Inferior parietal cortex (tissue), 1 donor: ENCODE measurements at regions not wholly inside any gene's neighbourhood (a gene's known extent, or its start where the extent isn't known, plus 50 kb on each side); places are given as distances from the start of the nearest gene placed in this dataset.
"Not testable (repeated sequence)": the region's sequence is repeated elsewhere in the genome, so short reads cannot be mapped to it uniquely, and the experiment has no call there.

Experiments used
- DNase-seq: peaks from one replicate; pipeline ENCODE4 v3.0.0-alpha.2; 2016; ENCODE audit errors: extremely low spot score

DNA sequence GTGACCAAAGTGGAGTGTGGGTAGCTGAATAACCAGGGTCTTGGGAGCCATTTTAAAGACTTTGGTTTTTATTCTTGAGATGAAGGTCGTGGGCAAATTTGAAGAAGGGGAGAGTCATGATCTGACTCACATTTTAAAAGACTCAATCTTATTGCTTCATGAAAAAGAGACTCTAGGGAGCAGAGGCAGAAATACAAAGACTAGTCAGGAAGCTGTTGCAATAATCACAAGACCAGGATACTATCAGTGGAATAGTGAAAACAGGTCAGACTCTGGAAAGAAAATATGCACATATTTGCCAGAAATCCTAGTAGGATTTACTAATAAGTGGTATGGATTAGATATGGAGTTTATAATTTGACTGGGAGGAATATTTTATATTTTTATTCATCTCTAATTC lies 448.4 kb downstream of the RAPGEF2 start:
- no peak for DNase-seq

DNA sequence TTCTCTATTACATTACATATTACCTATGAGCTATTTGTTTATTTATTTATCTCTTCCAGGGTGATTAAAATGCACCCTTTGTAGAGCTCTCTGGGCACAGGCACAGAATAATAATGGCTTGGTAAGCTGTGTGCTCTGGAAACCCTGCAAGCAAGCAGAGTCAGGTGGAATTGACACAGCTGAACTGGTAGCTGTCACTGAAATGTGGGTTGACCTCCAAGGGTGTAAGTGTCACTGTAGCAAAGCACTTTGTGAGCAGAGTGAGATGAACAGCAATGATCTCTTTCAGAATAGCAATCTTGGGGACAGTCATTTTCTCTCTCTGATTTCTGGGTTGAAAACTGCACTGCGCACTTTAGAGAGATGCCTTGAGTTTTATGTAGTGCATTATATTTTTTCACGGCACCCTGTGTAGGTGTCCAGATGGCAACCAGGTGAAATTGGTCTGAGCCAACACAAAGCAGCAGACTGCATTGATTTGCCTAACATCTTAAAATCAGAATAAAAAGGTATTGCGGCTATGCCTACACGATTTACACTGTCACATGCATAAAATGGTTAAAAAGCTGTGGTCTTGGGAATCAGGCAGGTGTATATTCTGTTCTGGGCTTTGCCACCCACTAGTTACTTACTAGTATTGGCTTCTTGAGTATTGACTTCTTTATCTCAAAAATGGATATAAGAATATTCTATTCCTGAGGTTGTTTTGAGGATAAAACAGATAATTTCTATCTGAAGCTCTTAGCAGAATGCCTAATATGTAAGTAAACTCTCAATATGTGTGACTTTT lies 450.3 kb downstream of the RAPGEF2 start:
- no peak for DNase-seq

DNA sequence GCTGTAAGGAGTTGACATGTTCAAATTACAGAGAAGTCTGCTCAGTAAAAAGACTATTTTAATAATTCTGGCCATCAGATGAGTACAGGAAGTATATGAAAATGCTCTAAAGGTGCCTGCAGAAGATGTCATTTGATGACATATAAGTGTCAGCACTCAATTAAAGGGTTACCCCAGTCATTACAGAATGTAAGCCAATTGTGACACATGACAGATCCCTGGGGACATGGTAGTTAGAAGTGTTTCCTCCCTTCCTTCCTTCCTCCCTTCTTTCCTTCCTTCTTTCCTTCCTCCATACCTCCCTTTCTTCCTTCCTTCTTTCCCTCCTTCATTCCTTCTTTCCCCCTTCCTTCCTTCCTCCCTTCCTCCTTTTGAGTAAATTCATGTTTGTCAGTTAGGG lies 453.0 kb downstream of the RAPGEF2 start:
- DNase-seq: no peak

DNA sequence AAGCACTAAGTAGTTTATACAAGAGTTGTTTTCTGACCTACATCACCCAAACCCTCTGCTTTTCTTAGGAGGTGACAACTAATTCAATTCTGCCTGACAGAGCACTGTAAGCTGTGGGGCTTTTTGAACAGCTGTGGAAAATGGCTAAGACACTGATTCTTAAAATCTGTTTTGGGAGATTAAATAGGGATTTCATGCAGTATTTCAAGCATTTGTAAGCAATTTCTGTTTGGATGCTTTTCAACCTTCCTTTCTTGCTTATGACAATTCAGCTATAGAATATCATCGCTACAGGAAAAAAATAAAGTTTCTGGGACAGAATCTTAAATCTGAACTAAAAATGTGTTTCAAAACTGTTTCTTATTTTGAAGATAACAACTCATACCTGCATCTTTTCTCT lies 459.5 kb downstream of the RAPGEF2 start:
- DNase-seq: no peak

DNA sequence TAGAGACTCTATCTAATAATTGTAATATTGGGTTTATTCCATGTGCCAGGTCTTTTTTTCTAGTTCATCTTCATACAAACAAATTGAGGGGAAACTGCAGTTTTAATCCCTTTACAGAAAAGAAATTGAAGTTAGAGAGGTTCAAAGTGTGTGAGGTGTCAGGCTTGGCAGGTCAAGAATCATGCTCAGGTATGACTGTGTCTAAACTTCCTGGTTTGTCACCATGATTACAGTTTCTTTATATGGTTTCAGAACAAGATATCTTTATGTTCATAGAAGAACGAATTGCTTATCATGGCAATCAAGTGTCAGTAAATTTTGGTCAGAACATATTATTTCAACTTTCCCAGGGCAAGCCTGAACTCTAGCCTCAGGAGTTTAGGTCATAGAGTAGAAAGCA lies 460.4 kb downstream of the RAPGEF2 start:
- DNase-seq: no peak

DNA sequence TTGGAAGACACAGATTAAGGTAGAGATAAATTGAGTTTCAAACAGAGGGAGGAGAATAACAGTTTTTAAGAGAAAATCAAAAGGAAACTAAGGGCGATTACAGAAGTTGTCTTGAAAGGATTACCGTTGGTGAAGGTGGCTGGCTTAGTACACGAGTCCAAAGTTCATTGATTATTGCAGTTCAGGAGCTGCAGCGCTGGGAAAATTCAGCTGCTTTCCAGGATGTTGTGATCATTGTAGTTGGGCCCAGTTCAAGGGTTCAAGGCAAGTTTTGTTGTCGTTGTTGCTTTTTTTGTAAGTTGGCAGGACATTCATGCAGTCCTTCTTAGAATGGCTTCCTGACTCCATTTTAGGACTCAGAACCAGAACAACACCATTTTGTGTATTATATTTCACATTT lies 461.7 kb downstream of the RAPGEF2 start:
- no peak for DNase-seq

DNA sequence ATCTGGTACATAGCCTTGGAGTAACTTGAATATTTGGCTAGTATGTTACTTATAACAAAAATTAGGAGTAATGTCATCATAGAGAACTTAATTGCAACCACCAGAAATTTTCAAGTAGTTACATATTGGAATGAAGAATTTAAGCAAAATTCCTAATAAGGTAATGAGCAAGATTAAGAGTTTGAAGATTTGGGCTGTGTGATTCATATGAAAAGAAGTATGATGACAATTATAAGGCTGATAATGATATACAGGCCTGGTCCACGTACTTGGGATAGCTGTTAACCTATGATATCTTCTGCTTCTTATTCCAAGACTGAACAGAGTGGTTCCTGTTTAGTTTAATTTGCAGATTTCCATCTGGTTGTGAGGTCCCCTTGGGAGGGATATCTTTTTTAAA lies 463.9 kb downstream of the RAPGEF2 start:
- no peak for DNase-seq

DNA sequence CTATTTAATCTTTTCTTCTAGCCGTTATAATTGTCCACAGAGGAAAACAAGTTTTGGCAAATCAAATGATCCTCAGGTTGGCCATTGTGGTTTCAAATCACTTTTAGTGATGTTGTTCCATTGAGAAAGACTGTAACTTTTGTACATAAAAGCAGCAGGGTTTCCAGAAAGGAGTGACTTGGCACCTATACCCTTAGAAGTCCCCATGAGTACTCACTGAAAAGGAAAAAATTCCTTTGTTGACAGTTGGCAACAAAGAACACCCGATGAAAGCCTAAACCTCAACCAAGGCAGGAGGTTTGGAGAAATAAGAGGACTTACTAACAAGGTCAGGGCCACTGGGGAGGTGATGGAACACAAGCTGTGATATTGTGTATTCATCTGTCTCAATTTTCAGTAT lies 474.4 kb downstream of the RAPGEF2 start:
- no peak for DNase-seq

DNA sequence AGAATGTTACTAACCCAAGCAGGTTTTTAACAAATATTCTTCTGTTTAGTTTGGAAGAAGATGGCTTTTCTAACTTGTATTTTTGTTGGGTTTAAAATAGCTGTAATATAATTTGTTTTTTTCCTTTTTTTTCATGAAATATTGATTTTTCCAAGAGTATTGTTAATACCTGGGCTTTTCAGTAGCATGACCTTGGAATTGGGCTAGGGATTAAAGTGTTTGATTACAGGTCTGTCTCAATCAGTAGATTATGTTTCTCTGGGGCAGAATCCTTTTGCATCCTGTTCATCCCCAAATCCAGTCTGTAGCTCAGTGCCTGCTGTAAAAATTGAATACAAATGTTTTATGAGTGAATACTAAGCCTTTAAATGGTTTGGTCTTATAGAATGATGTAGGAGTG lies 479.8 kb downstream of the RAPGEF2 start:
- no peak for DNase-seq

DNA sequence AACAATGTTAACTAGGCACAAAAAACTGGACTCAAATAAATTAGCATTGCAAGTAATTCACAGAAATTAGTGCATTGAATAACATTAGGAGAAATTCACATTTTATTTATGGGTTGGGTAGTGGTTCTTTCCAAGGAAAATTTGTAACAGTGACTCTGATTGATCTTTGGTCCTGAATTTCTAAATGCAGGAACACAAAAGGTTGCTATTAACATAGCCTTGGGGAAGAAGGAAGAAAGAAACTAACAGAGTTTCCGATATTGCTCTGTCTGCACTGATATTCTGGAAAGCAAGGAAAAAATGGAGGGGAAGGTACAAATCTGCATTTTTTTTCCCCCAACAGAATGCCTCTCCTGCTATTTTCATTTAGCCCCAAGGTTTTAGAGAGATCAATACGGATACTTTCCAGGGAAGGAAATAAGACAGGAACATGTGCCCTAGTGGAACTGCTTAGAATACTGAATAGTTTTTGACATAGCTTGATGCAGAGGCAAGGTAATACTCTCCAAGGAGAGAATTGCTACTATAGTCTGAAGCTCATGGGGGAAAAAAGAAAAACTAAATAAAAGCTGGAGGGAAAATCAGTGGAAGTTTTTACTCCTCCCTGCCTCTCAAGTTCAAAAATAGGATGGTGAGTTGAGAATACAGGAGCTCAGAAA lies 490.1 kb downstream of the RAPGEF2 start:
- DNase-seq: no peak

DNA sequence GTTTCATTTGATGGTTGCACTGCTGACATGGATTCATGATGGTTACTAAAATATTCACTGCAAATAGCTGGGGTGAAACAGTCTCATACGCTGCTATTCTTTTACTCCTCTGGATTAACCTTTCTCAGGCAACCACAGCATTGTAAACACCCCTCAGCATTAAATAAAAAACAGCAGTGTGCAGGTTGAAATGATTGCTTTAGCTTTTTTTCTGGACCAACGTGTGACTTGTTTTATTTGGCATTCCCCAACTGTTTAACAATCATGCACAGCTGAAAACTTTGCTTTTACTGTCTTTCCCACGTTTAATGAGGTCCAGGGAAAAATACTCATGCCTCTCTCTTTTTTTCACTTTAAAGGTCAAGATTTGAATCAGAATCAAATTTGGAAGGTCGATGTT lies 490.8 kb downstream of the RAPGEF2 start:
- DNase-seq: no peak

DNA sequence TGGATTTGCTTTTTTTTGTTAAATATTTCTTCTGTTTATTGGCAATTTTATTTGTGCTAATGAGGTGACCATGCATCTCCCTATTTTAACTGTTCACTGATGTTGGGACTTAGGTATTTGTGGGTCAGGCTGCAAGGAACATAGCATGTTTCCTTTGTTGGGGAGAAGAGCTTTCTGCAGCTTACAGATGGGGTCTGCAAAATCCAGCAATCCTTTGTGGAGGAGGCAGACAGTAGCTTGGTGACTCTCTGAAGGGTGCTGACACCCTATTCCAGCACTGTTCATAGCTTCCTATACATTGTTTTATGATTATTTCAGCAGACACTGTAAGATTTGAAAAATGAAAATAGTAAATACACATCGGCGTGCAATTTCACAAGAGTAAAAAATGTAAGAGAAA lies 491.7 kb downstream of the RAPGEF2 start:
- no peak for DNase-seq

DNA sequence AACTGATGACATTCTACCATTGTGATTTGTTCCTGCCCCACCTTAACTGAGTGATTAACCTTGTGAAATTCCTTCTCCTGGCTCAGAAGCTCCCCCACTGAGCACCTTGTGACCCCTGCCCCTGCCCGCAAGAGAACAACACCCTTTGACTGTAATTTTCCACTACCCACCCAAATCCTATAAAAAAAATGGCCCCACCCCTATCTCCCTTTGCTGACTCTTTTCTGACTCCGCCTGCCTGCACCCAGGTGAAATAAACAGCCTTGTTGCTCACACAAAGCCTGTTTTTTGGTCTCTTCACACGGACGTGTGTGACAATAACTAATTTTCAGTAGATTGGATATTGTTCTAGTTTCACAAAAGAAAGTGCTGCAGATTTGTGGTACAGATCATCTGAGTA lies 492.2 kb downstream of the RAPGEF2 start:
- not testable (repeated sequence) for DNase-seq

DNA sequence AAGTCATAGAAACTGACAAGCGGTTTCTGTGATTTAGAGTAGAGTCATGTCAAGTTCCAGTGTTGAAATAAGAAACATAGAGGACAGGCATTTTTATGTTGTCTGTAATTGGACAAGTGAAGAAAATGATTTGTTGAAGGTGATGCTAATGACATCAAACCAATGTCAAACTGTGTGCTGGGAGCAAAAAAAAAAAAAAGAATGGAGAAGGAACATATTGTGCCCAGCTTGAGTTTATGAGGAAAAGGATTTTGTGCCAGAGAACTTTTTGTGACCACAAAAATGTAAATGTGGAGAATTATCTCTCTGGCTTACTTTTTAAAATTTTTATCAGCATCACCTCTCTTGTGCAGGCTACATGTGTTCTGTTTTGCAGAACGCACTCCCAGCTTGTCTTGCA lies 495.7 kb downstream of the RAPGEF2 start:
- DNase-seq: no peak

DNA sequence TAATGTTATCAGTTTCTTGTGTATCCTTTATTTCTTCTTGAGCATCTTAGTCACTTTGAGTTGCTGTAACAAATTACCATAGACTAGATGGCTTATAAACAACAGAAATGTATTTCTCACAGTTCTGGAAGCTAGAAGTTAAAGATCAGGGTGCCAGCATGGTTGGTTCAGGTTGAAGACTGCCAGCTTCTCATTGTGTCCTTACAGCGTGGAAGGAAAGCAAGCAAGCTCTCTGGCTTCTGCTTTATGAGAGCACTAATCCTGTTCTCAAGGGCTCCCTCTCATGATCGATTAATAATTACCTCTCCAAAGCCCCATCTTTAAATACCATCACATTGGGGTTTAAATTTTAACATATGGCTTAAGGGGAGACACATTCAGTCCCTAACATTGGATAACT lies 497.2 kb downstream of the RAPGEF2 start:
- DNase-seq: no peak

DNA sequence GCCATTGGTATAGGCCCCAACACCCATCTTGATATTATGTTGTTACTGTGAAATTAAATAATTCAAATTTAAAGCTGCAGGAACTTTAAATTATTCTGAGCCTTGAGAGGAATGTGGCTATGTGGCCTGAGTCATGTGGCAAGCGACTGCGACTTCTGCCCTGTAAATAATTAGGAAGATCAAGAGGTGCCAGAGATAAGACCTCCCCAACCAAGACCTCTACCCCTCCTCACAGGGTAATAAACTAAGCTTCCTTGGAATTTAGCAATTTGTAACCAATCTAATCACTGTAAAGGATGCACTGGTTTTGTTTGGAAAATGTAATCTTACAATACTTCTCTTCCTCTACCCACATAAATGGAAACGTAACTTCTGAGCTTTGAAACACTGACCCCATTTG lies 501.9 kb downstream of the RAPGEF2 start:
- DNase-seq: no peak

DNA sequence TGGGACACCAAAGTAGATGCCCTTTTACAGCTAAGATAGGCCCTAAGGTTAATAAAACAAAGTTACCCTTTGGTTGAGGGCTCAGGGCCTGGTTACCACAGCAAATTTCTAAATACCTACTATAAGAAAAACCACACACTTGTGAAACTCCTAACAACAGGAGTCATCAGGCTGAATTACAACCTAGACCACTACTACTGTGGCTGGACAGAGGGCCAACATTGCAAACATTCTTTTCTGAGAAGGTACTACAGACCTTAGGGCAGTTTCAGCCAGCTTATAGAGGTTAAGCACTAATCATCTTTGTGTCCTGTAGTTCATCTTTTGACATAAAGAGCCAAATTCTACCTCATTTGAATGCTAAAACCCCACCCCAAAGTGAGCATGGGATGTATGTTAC lies 504.0 kb downstream of the RAPGEF2 start:
- no peak for DNase-seq

DNA sequence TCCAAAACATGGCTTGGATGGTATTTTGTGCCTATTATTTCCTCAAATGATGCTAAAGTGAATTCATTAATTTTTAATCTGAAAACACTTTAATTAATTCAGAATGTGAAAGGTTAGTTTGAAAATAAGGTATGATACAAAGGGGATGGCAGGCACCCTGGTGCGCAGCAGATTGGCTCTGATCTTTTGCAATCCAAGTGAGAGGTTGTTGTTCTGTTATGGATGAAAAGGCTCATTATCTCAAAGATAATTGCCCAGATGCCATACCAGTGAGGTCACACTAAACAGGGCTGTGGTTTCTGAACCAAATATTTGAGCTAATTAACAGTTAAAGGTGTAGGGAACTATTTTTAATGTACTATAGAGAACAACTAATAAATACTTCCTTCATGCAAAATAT lies 504.9 kb downstream of the RAPGEF2 start:
- DNase-seq: no peak

DNA sequence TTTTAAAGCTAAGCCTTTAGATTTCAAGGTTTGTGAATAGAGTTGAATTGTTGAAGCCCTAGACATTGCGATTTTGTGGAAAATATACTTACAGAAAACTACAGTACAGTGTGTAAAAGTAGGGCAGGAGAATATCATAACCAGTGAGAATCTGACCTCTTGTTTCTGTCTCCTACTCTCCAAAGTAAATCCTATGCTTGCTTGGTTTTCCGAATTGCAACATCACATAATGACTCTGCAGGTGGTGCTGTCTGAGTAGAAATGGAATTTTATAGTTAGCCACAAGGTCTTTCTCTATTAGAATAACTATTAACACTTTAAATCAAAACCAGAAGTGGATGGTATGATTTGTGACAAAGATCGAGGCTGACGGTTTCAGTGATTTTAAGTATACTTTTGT lies 505.6 kb downstream of the RAPGEF2 start:
- no peak for DNase-seq

DNA sequence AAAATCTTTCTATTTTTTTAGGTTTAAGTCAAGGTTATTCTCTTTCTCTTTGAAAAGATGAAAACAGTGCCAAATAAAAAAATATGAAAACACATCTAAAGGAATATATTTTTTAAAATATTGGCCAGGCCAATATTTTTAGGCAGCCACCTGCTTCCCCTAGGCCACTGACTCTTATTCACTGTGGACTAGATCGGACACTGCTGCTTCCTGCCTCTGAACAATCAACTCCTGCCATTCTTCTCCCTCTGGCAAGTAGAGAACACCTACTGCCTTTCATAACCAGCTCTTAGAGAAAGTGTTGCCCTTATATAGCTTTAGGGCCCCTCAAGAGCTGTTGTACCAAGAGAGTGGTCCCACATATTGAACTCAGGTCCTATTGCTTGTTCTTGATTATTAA lies 529.2 kb downstream of the RAPGEF2 start:
- DNase-seq: no peak

DNA sequence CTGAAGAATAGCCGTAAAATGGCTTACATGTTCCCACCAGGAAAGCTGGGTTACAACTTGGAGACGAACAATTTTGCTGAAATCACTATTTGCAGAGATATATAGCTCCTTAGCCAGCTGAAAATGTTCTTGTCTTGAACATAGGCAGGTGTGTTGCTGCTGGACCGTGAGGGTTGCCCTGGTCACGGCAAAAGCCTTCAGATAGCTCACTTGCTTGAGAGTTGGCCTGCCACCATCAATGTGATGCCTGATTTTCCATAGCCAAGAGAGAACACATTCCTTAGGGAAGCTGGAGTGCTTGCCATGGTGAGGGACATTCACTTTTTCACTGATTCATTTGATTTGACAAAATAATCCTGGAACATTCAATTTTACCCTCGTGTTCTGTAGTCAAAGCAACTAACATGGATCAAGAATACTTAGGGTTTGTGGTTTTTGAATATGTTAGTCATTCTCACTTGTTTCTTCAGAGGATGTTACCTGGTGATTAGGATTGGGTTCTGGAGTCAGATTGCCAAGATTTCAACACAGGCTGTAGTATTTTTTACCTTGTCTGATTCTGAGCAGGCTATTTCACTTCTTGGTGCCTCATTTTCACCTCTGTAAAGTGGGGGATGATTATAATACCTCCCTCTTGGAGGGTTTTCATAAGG lies 536.9 kb downstream of the RAPGEF2 start:
- DNase-seq: peak; percentile 3

DNA sequence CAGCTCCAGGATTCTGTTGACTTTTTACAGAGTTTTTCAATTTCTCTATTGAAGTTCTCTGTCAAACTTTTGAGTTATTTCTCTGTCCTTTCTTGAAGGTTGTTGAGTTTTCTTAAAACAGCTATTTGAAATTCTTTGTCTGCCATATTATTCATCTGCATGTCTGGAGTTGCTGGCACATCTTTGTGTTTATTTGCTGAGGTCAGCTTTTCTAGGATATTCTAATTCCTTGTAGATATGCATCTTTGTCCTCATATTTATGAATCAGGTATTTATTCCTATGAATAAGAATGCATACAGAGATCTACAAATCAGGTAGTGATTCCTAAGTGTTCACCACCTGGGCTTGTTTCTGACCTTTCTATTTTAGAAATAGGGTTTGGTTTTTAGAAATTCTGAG lies 546.4 kb downstream of the RAPGEF2 start:
- no peak for DNase-seq

DNA sequence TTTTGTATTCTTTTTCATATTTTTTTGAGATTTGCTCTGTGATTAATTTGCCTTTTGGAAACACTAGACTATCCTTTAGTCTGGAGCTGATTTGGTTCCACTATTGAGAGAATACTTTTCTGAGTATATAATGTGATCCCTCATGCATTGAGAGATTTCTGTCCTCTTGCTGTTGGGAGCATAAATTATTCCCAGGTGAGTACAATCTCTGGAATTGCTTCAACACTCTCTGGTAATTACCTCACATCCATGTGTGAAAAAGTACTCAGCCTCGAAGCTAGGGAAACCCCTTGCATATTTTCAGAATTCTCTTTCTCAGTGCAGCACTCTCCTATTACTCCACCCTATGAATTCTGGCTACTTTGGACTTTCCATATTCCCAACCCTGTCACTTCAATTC lies 550.0 kb downstream of the RAPGEF2 start:
- DNase-seq: no peak
